HG02623 (cell line): ENCODE measurements at regions not wholly inside any gene's neighbourhood (a gene's known extent, or its start where the extent isn't known, plus 50 kb on each side); places are given as distances from the start of the nearest gene placed in this dataset.

Source experiments
- ATAC-seq: cut with Tn5 transposase; IDR thresholded peaks from one replicate; pipeline ENCODE4 v1.9.1; 2021; ENCODE audit warnings: moderate library complexity; ENCODE audit not compliant: unreplicated experiment

GRCh38 chr4:55175779-55176231, 50.4 kb upstream of the KDR start:
- no peak for ATAC-seq

GRCh38 chr4:55176497-55176896, 51.1 kb upstream of the KDR start:
- ATAC-seq, result no peak

GRCh38 chr4:55177461-55177860, 52.1 kb upstream of the KDR start:
- ATAC-seq, result no peak

DNA sequence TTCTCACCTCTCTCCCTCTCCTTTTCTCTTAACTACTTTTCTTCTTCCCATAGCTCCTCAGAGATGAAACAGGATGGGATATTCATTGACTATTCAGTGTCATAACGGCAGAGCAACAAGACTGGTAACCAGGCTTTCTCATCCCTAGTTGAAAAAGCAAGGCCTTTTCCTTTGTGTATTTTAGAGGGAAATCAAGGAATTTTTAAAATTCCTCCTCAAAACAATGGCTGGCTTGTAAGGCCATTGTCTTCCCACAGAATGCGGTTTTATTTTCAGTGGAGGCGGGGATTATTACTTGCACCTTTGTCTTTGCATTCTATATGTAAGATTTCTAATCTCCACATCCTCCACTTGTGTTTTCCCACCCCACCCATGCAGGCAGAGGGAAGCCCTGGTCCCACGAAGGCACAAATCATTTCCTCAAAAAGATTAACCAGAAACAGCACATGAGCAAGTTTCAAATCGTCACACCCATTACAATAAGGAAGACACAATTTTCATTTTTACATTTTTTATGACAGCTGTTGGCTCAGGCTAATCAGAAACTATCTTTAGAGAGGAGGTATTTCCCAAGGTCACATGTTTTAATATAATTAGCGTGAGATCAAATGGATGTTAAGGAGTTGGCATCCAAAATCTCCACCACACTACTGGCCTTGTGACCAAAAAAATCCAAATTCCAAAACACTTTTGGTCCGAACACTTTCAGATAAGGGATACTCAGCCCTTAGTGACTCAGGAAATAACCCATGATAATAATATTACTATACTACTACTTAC, 53.0 kb upstream of the KDR start:
- ATAC-seq, result no peak

- no peak for ATAC-seq
Measured at GRCh38 chr4:55181010-55182005, 55.9 kb upstream of the KDR start.

DNA sequence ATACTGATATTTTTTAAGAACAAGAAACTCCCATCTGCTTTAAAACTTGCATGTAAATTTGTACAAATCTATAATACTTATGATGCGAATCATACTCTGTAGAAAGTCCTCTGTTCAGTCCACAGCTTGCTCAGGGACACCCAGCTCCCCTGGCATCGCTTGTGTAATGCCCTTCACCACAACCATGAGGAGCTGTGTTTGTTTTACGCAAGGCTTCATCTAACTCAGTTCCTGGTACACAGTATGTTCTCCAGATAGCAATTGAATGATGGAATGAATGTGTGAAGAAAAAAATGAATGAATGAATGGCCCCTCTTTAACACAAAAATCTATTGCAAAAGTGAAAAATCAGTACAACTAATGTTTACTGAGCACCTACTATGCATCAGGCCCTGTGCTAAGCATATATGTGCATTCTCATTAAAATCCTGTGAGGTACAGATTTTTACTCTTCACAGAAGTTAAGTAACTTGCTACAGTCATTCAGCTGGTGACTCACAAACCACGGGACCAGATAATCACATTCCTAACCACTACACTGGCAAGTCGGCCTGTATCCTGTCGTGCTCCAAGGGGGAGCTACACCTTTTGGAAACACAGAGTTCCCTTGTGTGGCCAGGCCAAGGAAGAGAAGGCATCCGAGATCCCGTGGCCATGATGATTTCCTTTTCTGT, 58.7 kb upstream of the KDR start:
- ATAC-seq, result no peak

- ATAC-seq, result peak; percentile 60
Measured at GRCh38 chr4:55184600-55185523, 59.5 kb upstream of the KDR start.

GRCh38 chr4:55186123-55186522, 60.7 kb upstream of the KDR start:
- ATAC-seq, result no peak

DNA sequence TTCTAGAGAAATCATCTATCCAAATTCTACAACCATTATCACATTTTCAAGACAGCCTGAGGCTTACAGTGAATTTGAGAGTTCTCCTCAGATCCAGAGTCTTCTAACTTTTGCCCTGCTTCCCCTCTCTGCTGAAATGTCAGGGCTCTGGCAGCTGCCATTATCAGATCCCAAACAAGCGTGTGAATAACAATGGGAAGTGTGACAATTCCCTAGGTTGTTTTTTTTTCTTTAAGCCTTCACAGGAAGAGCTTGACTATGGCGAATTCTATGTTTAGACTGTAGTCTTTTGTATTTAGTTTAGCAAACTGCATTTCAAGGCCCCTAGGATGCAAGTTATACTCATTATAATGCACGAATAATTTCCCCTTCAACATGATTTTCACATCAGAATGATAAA, 61.3 kb upstream of the KDR start:
- ATAC-seq, result no peak

- no peak for ATAC-seq
Measured at GRCh38 chr4:55214172-55214571, 88.8 kb upstream of the KDR start.

DNA sequence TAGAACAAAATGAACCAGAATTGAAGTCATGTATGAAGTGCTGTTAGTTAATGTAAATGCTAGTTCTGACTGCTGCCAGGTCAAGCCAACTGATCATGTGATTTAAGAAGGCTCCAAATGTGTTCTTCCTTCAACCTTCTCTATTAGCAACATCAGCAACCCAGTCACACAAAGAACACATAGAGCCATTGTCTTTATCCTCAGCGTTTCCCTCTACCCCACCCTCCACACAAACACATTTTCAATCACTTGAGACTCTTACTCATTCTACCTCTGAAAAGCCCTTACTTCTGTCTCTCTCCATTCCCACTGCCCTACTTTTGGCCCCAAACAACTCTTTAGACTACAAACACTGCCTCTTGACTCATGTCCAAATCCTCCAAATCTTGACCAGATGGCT, 89.7 kb upstream of the KDR start:
- ATAC-seq, result no peak

GRCh38 chr4:55216863-55217635, 91.7 kb upstream of the KDR start:
- ATAC-seq, result no peak

- no peak for ATAC-seq
Measured at GRCh38 chr4:55218041-55218440, 92.6 kb upstream of the KDR start.

DNA sequence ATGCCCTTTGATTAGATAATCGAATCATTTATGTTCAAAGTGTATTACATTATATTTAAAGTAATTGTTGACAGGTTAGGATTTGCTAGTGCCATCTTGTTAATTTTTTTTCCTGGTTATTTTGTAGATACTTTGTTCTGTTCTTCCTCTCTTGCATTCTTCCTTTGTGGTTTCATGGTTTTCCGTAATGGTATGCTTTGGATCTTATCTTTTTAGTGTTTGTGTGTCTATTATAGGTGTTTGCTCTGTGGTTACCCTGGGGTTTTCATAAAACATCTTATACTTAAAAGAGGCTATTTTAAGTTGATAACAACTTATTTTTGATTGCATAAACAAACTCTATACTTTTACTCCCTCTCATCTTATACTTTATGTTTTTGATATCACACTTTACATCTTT, 108.2 kb upstream of the SRD5A3 start:
- ATAC-seq, result no peak

GRCh38 chr4:55238407-55238806, 107.6 kb upstream of the SRD5A3 start:
- no peak for ATAC-seq

- no peak for ATAC-seq
Measured at GRCh38 chr4:55241461-55241860, 104.6 kb upstream of the SRD5A3 start.

DNA sequence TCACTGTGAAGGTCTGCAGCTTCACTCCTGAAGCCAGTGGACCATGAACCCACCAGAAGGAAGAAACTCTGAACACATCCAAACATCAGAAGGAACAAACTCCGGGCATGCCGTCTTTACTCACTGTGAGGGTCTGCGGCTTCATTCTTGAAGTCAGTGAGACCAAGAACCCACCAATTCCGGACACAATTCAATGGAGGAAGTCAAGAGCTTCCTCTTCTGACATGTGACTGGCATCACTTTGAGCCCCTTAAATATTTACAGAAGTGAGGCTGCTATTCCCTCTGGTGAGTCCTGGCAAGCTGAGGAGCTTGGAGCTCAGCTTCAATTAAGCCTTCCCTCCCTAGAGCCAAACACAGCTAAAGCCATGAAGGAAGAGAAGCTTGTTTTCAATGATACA, 103.5 kb upstream of the SRD5A3 start:
- ATAC-seq, result no peak

GRCh38 chr4:55247521-55247920, 98.5 kb upstream of the SRD5A3 start:
- no peak for ATAC-seq

DNA sequence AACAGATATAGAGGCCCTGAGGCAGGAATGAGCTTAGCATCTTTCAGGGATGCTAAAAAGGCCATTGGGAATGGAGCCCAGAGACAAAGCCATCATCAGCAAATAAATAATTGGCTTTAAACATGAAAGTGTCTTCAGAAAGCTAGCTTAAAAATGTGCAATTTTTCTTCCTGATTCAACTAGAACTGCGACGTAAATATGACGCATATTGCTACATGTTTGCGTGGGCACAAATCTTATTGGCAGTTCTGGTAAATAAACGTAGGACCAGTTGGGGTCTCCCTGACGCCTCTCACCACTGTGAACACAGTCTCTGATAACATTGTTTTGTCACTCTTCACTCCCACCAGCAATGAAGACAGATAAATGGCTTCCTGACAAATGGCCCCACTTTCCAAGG, 97.3 kb upstream of the SRD5A3 start:
- no peak for ATAC-seq

GRCh38 chr4:55249476-55249875, 96.6 kb upstream of the SRD5A3 start:
- ATAC-seq, result no peak
